Hematopoietic multipotent progenitor cell (in vitro differentiated cells): ENCODE measurements at regions not wholly inside any gene's neighbourhood (a gene's known extent, or its start where the extent isn't known, plus 50 kb on each side); places are given as distances from the start of the nearest gene placed in this dataset.
A peak's percentile ranks its signal among the peaks of the same experiment; 100 is the strongest.
"Not testable (repeated sequence)": the region's sequence is repeated elsewhere in the genome, so short reads cannot be mapped to it uniquely, and the experiment has no call there.

ENCODE experiments used
- DNase-seq, 3 donors: peaks; one replicate each; pipeline ENCODE4 v3.0.0-alpha.2; 2011 to 2015; ENCODE audit warnings: low read depth in 2 of 3, low spot score in 2 of 3

DNA sequence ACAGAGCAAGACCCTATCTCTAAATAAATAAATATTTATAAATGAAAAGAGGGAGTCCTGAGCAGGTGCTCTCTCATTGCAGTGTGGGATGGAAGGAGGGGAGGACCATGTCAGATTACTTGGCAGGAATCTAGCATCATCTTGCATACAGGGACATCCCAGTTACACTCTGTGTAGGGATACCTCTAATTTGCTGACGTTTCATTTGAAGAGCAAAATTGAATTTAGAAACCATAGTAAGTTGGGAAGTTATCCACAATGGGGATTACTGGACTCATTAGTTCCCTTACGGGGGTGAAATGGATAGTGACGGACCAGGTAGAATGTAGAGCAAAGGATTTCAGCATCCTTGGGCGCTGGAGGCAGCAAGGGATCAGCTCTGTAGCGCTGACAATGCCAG lies 52.1 kb downstream of the ARHGEF18 start:
- no peak for DNase-seq

DNA sequence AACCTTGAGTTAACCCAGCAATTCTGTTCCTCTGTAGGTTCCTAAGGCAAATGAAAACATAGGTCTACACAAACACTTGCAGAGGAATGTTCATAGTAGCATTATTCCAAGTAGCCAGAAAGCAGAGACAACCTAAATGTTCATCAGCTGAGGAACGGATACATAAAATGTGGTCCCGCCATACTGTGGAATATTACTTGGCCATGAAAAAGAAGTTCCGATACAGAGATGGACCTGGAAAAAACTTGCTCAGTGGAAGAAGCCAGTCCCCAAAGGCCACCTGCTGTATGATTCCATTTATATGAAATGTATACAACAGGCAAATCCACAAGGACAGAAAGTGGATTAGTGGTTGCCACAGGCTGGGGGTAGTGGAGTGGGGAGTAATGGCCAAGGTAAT lies 53.0 kb downstream of the ARHGEF18 start:
- DNase-seq, result no peak

- not testable (repeated sequence) for DNase-seq
These were observed 56.7 kb downstream of the ARHGEF18 start for GRCh38 chr19:7405482-7405881.

GRCh38 chr19:7408251-7408650 lies 59.5 kb downstream of the ARHGEF18 start:
- no peak for DNase-seq

- no peak for DNase-seq
These were observed 62.2 kb downstream of the ARHGEF18 start for GRCh38 chr19:7410946-7411345.

- DNase-seq, result no peak
These were observed 64.9 kb downstream of the ARHGEF18 start for GRCh38 chr19:7413629-7414028.

- DNase-seq, result peak in 1 of 3 donors; percentile 36
These were observed 66.6 kb downstream of the ARHGEF18 start for GRCh38 chr19:7415163-7415856.

DNA sequence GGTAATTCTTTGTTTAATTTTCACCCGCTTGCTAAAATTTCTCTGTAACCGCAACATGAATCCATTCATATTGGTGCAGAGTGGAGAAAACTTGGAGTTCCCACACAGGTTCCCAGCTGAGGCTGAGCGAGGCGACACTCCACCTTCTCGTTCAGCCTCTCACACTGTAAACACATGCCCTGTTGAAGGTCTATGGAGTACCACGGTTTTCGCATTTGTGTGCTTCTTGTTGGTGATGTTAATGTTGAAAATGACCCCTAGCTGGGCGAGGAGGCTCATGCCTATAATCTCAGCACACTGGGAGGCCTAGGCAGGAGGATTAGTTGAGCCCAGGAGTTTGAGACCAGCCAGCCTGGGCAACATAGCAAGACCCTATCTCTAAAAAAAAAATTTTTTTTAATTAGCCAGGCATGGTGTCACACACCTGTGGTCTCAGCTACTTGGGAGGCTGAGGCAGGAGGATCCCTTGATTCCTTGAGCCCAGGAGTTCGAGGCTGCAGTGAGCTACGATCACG lies 67.2 kb downstream of the ARHGEF18 start:
- no peak for DNase-seq

- DNase-seq, result no peak
These were observed 69.1 kb downstream of the ARHGEF18 start for GRCh38 chr19:7417671-7418324.

GRCh38 chr19:7418596-7418995 lies 69.9 kb downstream of the ARHGEF18 start:
- DNase-seq, result no peak

DNA sequence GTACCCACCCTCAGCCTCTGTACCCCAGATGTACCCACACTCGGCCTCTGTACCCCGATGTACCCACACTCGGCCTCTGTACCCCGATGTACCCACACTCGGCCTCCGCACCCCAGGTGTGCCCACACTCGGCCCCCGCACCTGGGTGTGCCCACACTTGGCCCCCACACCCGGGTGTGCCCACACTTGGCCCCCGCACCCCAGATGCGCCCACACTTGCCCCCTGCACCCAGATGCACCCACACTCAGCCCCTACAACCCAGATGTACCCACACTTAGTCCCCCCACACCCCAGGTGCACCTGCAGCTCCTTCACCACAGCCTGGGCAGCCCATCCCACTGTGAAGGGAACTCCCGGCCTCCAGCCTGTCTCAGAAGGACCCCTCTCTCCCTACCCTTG lies 69.7 kb downstream of the PEX11G start:
- no peak for DNase-seq

DNA sequence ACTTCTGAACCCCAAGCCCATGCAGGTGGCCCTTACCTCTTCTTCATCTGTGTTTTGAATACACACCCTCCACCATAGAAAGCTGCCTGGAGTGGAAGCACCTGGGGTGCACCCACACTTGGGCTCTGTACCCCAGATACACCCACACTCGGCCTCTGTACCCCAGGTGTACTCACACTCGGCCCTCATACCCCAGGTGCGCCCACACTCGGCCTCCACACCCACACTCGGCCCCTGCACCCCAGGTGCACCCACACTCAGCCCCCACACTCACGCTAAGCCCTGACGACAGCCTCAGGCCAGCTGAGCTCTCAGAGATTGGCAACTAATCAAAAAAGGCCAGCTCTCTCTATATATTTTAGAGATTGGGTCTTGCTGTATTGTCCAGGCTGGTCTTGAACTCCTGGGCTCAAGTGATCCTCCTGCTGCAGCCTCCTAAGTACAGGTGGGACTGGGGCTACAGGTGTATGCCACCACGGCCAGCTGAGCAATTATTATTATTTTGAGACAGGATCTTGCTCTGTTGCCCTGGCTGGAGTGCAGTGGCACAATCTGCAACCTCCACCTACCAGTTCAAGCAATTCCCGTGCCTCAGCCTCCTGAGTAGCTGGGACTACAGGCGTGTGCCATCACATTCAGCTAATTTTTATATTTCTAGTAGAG lies 68.9 kb downstream of the PEX11G start:
- no peak for DNase-seq

GRCh38 chr19:7421941-7422744 lies 66.7 kb downstream of the PEX11G start:
- no peak for DNase-seq
